ENCODE measurements at regions not wholly inside any gene's neighbourhood (a gene's known extent, or its start where the extent isn't known, plus 50 kb on each side); places are given as distances from the start of the nearest gene placed in this dataset.
"Not testable (repeated sequence)": the region's sequence is repeated elsewhere in the genome, so short reads cannot be mapped to it uniquely, and the experiment has no call there.

DNA sequence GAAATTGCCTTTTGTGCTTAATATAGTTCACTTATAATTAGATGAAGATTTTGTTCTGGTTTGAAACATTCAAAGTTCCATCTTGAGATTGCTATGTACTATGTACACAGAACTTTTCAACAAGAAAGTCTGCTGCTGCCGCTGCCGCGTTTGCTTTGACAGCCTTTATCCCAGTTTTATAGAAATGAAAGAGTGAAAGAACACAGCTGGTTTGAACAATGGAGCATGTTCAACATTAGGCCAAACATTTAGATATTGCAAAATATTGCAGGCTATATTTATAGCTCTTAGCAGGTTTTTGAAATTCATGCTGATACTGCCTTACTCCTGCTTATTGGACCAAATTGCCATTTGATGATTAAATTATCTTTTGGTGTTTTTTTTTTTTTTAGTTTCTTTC, 299.8 kb upstream of the PRKD1 start:
- DNase-seq = no peak

DNA sequence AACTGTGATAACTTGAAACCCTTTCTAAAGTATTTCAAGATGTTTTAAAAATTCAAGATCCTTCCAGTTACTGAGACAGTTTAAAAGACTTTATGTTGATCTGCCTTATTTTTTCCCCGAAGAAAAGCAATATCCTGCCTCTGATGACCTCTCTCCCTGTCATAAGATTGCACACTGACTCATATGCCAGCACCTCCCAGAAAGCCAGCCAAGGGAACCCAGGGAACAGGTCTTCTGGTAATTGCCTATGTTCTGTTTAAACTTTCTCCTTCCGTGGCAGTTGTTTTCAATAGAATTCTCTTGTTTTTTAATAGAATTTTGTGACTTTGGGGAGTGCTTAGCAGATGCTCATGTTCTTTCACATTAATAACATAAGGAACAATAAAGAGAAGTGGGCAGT, 300.2 kb upstream of the PRKD1 start:
- no peak for DNase-seq

DNA sequence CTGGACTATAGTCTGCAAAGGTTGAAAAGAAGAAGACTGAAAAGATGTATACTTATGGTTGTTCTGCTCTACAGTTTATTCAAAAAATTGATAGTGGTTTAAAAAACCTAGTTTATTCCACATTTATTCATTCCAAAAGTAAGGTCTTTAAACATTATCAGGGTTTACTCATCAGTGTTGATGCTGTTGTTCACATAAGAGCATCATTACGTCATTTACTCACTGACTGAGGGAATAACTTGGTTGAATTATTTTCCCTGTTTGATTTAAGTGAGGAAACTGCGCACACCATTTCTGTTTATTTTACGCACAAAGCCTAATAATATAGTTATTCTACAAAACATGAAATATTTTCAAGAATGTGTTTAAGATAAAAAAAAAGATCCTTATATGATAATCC, 303.1 kb upstream of the PRKD1 start:
- DNase-seq = no peak

DNA sequence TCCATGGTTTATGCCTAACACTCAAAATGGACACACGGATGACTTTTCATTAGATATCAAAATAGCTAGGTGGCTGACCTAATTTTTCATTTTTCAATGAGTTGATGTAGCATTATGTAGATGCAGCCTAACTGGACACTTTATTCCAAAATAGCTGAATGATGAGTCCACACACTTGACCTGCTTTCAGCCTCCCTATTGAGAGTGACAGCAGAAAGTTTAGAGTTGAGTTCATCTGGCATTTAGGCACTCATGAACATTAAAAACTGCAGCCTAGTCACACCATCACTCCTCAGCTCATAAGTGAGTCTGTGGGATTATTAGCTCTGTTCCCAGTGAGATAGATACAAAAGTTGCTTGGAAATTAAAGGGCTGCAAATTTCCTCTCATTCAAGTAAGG, 307.3 kb upstream of the PRKD1 start:
- no peak for DNase-seq

DNA sequence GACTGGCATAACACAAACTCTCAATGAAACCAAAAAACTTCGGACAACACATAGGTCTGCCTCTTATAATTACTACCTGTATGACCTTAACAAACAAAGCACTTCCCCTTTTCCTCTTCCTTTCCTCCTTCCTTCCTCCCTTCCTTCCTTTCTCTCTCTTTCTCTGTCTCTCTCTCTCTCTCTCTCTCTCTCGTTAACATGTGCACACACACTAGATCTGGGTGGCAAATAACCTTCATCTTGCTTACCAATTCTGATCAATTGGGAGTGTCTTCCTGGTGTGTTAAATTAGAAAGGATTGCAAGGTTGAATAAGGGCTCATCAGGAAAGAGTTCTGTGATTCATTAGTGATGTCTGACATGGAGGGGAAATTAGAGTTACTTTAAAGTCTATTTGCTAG, 307.8 kb upstream of the PRKD1 start:
- DNase-seq = no peak

DNA sequence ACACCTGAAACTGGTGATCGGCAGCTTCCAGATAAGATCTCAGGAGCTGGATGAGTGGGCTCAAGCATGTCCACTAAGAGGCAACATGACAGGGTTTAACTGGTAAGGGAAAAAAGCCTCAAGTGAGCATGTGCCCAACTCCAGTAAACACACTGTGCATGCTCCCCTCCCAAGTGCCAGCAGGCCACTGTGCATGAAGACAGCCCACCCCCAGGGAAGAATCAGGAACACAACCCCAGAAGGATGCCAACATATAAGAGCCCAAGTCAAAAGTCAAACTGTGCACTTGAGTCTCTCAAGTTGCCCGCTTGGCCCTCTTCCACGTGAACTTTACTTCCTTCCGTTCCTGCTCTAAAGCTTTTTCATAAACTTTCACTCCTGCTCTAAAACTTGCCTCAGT, 311.3 kb upstream of the PRKD1 start:
- no peak for DNase-seq

DNA sequence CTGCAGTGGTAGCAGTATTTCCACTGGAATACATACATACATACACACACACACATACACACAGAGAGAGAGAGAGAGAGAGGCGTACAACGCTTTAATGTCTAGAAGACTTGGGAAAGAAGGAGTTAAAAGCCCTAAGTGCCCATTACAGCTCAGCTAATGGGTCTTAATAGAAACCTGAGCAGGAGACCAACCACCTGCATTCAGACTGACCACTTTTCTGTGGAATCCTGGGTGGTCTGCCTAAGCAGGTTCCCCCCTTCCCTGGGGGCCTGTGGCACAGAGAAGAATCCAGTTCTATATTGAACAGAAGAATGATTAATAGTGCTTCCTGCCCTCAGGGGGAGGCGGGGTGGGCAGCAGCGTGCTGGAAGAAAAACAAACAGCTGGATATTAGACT, 312.4 kb upstream of the PRKD1 start:
- DNase-seq = no peak

DNA sequence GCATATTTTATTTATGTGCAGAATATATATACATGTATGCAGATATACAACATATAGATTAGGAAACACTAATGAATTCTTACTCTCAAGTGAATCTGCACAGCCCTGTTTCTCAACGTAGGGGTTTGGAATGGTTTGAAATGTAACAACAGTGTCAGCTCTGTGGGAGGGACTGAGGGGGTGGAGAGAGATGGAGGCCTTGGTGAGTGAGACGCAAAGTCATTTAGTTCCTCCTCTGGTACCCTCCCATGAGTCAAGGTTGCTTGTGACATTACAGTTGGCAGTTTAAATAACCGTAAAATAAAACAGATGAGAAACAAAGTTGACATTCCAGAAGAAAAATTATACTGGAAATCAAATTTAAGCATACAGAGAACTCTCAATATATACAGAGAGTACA, 313.0 kb upstream of the PRKD1 start:
- no peak for DNase-seq

DNA sequence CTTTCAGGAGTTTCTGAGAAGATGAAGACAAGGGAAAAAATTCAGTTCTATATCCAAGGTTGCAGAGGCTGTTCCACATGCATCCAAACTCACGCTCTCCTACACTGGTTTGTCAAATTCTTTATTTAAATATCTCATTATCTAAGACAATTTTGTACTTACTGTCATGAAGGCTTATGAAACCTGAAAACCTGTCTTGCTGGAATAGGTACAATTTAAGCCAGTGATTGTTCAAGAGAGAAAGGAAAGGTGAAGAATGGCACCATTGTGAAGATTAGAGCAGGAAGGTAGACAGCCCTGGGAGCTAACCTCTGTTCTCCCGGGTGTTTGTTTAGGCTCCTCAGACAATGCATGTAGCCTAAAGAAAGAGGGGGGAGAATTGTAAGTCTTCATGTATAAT, 315.1 kb upstream of the PRKD1 start:
- DNase-seq = no peak

DNA sequence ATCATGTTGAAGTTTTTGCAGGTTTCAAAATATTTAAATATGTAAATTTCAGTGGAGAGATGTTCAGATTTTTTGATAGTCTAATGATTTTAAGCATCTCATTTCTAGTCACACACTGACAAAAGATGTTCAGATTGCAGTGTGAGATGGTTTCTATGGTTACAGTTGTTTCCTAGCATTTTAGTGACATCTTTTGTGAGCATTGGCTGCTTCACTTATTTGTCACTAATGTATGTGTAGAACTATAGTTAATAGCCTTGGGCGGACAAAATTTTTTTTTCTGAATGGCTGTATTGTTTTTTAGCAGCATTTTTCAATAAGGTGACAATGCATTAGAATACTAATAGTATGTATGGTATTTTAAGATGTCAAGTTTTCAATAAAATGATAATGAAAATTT, 315.6 kb upstream of the PRKD1 start:
- no peak for DNase-seq

DNA sequence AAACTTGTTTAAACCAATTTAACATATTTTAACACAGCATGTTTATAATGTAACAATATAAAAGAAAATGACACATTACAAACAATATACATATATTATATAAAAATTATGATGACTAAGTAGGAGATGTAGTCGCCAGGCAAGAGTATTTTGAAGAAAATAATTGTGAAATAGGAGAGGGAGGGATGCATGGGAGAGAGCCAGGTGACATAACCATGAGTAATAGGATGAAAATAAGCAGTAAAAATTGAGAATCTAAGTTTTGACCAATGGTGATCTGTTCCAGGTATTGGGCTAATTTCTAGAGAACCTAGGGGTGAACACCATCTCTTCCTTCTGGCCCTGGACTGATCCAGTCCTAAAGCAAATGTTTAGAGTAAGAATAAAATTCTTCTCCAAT, 315.2 kb upstream of the G2E3 start:
- DNase-seq = no peak

DNA sequence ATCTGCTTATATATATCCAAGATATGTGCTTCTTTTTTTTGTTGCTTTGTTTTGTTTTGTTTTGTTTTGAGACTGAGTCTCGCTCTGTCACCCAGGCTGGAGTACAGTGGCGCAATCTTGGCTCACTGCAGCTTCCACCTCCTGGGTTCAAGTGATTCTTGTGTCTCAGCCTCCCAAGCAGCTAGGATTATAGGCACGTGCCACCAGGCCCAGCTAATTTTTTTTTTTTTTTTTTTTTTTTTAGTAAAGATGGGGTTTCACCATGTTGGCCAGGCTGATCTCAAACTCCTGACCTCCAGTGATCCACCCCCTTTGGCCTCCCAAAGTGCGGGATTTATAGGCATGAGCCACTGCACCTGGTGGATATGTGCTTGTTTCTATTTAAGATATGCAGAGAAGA, 314.6 kb upstream of the G2E3 start:
- DNase-seq = not testable (repeated sequence)

DNA sequence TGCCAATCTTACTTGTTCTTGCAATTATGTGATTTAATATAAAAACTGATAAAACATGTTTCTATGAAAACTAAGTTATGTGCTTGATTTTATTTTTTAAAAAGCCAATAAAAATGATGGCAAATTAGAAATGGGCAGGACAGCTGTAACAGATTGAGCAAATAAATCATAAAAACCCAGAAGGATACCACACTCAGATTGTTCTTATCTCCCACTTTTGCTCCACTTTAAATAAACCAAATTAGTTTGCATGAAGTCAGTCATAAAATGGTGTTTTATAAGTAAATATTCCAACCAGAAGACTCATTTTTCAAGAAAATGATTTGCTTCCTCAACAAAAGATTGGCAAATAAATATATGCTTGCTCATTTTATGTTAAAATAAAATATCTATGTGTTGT, 307.9 kb upstream of the G2E3 start:
- DNase-seq = no peak

DNA sequence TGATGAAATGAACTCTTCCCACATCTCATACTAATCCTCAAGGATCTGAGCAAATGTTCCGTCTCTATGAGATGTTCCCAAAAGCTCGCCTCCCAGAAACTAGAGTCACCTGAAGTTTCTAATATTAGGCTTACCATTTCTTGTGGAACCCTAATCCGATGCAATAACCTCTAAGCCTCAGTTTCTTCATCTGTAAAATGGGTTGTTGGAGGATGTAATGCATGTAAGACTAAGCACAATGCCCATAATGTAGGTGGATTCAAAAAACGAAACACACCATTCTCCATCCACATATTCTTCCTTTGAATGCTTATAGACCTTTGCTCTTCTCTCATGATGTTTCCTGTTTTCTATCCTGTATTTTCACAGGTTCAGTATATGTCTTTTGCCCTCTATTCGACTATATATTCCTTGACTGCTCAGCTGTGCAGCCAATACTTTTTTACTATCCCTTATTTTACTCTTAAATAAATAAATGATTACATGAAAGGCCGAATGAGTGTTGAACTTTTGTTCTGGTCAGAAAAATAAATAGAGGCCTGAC, 307.3 kb upstream of the G2E3 start:
- no peak for DNase-seq

DNA sequence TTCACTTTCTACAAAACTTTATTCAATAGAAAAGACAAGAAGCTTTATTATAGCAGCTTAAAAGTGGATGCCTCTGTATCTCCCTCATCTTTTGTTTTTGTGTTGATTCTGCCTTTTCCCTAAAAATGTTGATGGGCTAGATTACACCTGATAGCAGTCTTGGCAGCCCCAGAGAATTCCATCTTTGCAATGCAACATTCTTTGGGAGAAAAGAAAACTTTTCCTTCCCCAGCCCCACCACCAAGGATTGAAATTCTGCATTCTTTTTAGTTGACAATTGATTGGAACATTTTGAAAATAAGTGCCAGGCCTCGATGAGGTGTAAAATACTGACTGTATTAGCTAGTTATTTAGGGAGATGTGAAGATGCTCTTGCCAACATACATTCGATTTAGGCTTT, 306.8 kb upstream of the G2E3 start:
- no peak for DNase-seq

DNA sequence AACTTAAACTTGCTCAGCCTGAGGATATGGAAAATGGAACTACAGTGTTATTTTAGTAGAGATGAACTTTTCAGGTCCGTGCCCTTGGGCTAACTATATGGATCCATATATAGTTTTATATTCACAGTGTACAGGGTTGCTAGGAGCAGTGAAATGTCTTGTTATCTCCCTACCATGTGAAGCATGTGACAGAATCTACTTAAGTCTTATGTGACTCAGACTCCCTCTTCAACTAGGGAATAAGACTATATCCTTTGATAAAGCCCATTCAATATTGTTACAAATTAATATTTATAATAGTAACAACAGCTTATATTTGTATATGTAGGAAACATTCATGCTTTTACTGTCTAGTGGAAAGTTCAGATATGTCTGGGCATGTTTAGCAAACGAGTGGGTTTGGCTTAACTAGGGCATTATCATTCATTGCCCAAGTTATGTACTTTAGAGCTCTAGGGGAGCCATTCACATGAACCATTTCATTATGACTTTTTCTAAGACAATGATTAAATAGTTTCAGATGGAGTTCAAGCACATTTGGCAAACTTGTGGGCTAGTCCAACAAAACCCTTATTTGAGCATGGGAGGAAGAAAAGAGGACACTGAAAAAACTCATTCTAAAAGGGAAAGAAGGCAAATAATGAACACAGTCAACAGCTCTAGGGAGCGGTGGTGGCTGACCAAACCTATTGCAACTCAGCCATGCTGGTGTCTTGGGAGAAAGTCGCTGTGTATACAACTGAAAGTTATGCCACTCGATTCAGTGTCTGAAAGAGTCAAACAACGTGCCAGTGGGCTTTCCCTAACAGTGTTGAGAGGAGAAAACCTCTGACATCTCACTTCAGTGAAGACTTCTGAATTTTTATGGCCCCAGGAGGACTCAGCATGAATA, 305.9 kb upstream of the G2E3 start:
- DNase-seq = no peak

DNA sequence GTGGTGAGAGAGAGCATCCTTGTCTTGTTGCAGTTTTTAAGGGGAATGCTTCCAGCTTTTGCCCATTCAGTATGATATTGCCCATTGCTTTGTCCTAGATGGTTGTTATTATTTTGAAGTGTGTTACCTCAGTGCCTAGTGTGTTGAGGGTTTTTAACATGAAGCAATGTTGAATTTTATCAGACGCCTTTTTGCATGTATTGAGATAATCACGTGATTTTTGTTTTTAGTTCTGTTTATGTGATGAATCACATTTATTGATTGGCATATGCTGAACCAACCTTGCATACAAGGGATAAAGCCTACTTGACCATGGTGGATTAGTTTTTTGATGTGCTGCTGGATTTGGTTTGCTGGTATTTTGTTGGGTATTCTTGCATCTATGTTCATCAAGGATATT, 302.3 kb upstream of the G2E3 start:
- no peak for DNase-seq

DNA sequence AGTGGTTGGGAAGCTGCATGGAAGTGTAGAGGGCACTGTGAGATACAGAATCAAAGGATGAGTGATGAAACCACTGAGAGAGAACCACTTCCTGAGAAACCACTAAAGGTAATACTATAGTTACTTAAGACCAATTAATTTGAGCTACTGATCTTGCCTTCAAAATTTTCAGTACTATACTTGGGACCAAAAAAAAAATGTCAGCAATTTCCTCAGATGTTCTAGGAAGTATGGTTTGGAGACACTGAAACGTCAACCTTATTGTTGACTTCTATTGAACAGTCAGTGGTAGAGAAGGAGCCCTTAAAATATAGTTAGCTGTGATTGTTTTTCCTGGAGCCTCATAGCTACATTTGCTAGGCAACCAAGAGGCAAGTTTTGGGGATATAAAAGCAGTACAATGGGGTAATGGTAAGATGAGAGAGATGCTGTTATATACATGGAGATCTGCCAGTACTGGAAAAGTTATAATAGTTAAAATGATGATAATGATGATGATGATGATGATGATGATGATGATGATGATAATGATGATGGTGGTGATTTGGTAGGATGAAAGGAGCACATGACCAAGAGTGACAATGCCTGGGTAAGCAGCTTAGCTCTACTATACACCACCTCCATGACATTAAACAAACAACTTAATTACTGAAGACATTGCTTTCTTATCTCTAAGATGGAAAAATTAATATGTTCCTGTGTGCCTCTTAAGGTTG, 300.9 kb upstream of the G2E3 start:
- no peak for DNase-seq

DNA sequence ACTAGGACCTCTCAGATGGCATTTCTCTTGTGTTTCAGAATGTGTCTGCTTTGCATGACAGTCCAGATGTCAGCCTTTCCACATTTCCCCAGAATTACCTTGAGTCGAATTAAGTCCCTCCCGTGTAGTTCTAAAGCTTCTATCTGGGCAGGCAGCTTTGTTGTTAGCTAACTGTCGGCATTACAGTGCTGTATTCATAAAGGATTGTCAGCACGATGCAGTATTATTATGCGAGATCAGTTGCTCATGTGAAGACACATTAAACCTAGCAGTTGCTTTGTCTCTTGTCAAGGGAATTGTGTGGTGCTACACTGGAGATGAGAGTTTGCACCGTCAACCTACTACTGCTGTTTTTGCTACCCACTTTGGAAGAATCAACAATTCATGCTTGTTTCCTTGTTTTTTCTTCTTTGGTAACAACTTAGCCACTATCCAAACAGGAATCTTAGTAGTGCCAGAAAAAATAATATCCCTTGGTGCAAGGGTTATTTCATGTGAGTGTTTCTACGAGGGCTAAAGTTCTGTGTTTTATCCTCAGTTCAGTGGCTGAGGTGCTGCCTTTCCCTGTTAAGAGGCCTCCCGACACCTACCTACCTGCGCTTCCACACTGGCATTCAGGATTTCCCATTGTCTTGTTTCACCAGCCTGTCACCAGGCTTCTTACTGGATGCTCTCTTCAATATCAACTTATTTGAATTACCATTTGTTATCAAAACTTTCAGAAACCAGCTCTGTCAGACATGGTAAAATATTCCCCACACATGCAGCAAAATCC, 297.9 kb upstream of the G2E3 start:
- no peak for DNase-seq

DNA sequence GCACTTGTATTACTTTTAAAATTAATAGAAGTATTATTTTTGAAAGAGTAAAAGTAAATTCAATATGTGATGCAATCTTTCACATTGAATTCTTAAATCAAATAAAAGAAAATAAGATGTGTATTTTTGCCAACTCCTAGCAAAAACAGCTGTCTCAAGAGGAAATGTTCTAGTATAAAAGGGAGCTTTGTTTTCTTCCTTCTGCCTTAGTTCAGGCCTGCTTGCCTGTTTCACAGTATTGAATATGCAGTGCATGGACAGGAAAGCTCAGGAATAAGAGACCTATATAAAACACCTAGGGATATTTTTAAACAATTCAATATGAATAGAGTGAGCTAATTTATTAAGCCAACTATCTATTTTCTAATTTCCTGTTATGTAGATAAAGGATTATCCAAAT, 294.8 kb upstream of the G2E3 start:
- DNase-seq = no peak

DNA sequence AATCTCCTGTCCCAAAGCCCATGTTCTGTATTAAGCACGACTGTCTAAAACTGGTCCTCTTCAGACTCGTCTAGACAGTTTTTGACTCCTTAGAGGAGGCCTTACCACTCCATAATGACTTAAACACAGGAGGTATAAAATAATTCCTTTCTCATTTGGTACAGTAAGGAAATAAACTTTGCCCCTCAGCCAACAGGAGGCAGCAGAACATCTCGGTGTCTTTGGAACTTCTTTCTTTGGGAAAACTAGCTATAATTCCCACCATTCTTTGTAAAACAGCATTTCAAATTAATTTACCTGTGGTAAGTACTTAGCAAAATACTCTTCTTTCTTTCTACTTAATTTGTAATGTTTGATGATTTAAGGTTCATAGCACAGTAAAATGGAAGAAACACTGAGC, 292.7 kb upstream of the G2E3 start:
- DNase-seq = no peak

DNA sequence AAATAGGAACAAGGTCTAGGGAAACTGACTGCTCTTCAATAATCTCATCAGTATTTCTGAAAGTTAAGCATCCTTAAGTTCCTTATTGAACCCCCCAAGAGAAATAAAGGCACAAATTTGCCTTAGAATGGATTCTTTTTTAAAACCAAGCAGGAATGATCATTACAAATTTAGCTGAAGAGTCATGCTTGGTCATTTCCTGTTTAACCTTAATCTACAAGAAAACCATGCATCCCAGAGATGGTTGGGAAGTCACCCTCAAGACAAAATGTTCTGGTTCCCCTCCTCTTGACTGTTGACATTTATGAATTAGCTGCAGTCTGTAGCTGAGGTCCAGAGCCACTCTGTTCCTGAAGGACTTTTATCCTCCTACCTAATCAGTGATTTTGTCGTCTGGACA, 291.8 kb upstream of the G2E3 start:
- DNase-seq = no peak

Data from activated naive CD4-positive, alpha-beta T cell treated with anti-CD3 and anti-CD28 coated beads, Interleukin-2, amount 50 U/mL, for 16 hours (primary cell).